Kidney (tissue), 13 donors: ENCODE measurements at regions not wholly inside any gene's neighbourhood (a gene's known extent, or its start where the extent isn't known, plus 50 kb on each side); places are given as distances from the start of the nearest gene placed in this dataset.
"Not testable (repeated sequence)": the region's sequence is repeated elsewhere in the genome, so short reads cannot be mapped to it uniquely, and the experiment has no call there.

Source experiments
- DNase-seq, 5 donors: peaks; one replicate each; pipeline ENCODE4 v3.0.0-alpha.2; 2013 to 2020
- FAIRE-seq: peaks from 2 replicates; lab custom pipeline; 2012; peaks lifted over from hg19 to GRCh38; lab: Jason Lieb, UNC
- H3K27ac ChIP-seq, 2 donors: one replicate each; pipeline ENCODE4 v1.7.0; 2013; ENCODE audit warnings: low read depth in 2 of 2, low read length in 2 of 2, inconsistent platforms in 1 of 2
- H3K27me3 ChIP-seq: one replicate; pipeline ENCODE4 v1.7.1; 2013; ENCODE audit warnings: low read length, inconsistent platforms; ENCODE audit not compliant: control insufficient read depth, insufficient read depth
- H3K36me3 ChIP-seq, 3 donors: one replicate each; pipeline versions ENCODE4 v1.7.0 to v1.7.1; 2013; ENCODE audit warnings: low read length in 3 of 3, control low read depth in 1 of 3, inconsistent platforms in 1 of 3; ENCODE audit not compliant: insufficient read depth in 3 of 3, control insufficient read depth in 2 of 3
- H3K4me1 ChIP-seq, 3 donors: one replicate each; pipeline versions ENCODE4 v1.7.0 to v1.7.1; 2013; ENCODE audit warnings: low read length in 3 of 3, inconsistent platforms in 1 of 3, low read depth in 1 of 3; ENCODE audit not compliant: control insufficient read depth in 2 of 3, insufficient read depth in 2 of 3
- H3K4me3 ChIP-seq, 3 donors: one replicate each; pipeline versions ENCODE4 v1.7.0 to v1.8.1; 2013; ENCODE audit warnings: low read length in 3 of 3, control low read depth in 1 of 3, inconsistent platforms in 1 of 3
- H3K9ac ChIP-seq, 3 donors: one replicate each; pipeline versions ENCODE4 v1.7.0 to v1.7.1; 2013; ENCODE audit warnings: low read length in 3 of 3, control low read depth in 1 of 3, inconsistent platforms in 1 of 3
- H3K9me3 ChIP-seq, 3 donors: one replicate each; pipeline versions ENCODE4 v1.7.0 to v1.7.1; 2013; ENCODE audit warnings: low read length in 3 of 3, control low read depth in 1 of 3, inconsistent platforms in 1 of 3; ENCODE audit not compliant: control insufficient read depth in 2 of 3, insufficient read depth in 1 of 3
- CTCF ChIP-seq: IDR thresholded peaks from 3 replicates; pipeline ENCODE4 v1.5.1; 2012; ENCODE audit warnings: mild to moderate bottlenecking, moderate library complexity, borderline replicate concordance; ENCODE audit not compliant: insufficient read depth; ENCODE audit errors: extremely low read depth
- intact Hi-C: fragments of 100-400 bp; cut with DNase I; formaldehyde crosslinking; loops from one replicate; pipeline ENCODE4 v1.11.1; 2022
- donor health status: control.
- donor health status: control.
- donor health status: control.
- donor health status: control.
- donor health status: control.
- donor health status: DM: yes; HTN: yes; CAD: no.
- donor health status: Normal renal cell carcinoma (clear cell type).

DNA sequence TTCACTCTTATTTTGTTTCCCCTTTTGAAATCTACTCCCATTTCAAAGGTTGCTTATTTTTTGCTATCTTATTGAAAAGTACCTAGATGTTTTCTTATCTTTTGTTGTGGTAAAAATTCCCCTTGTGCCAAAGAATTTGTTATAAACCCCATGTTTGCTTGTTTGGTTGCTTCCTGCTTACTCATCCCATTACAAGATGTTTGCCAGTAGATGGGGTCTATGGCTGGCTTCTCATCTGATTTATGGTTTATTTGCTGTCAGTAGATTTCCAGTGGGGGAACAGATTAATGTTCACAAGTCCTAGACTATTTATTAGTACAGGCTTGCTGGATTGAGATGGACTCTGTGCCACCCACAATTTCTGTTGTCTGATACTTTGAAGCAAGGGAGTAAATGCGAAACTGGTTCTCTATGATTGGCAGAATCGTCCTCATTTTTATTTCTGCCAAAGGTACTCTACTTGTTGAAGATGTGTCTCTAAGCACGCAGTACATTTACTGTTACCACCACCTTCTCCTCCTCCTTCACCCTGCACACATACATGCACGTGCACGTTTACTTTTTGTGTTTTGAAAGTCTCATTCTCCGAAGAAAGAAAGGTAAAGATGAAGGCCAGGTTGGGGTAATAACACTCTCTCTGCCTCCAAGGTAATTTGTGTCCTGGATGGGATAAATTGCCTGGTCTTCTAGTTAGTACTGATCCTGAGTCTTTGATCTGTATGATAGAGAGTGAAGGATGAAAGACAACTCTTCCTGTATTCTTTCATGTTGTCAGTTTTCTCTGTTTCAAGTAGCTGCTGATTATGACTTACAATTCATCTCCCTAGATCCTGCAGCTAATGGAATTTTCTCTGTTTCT lies 117.2 kb upstream of the ATP2B1 start:
- FAIRE-seq (no peak), DNase-seq (peak in 1 of 5 donors; percentile 19)
- no peaks in the 10 kb centered on the region for H3K9me3 ChIP-seq
- H3K4me3 ChIP-seq, result no peak overlapping the region
- no peaks in the 10 kb centered on the region for H3K36me3 ChIP-seq
- H3K27me3 ChIP-seq, result no peaks in the 10 kb centered on the region
- no peak overlapping the region for H3K9ac ChIP-seq
- intact Hi-C loops, result no loop called here
- TF ChIP-seq CTCF, result no peak
- H3K27ac ChIP-seq, result no peak overlapping the region
- no peaks in the 10 kb centered on the region for H3K4me1 ChIP-seq

- no peak for TF ChIP-seq CTCF
- Histone ChIP-seq H3K4me1 (no peaks in the 10 kb centered on the region), H3K9me3 (no peaks in the 10 kb centered on the region), H3K9ac (no peak overlapping the region), H3K27me3 (no peaks in the 10 kb centered on the region), H3K36me3 (no peaks in the 10 kb centered on the region), H3K27ac (no peak overlapping the region), H3K4me3 (no peak overlapping the region)
- intact Hi-C loops, result no loop called here
- DNase-seq (no peak), FAIRE-seq (no peak)
Measured at GRCh38 chr12:89824822-89825221, 116.2 kb upstream of the ATP2B1 start.

GRCh38 chr12:89822992-89823391 lies 114.4 kb upstream of the ATP2B1 start:
- DNase-seq, H3K36me3 ChIP-seq, H3K4me1 ChIP-seq, H3K4me3 ChIP-seq, intact Hi-C loops, H3K9me3 ChIP-seq, H3K9ac ChIP-seq, H3K27ac ChIP-seq, FAIRE-seq, H3K27me3 ChIP-seq: not testable (repeated sequence)

DNA sequence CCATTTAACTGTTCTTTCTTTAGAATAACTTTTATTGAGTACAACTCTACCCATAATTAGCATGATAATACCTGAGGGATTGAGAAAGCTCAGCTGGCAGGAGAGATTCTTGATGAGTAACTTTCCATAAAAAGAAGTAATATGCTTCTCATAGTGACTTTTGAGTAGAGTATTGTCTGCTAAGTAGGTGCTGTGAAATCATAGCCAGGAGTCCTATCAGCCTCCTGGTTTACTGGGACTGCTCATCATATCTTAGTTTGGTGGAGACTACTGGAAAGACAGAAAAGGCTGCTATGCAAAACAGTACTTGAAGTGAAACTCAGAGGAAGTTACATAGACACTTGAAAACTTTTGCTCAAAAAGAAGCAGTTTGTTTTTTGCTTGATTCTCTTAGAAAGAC lies 113.3 kb upstream of the ATP2B1 start:
- Histone ChIP-seq H3K9me3 (no peaks in the 10 kb centered on the region), H3K4me3 (no peak overlapping the region), H3K9ac (no peak overlapping the region), H3K27ac (no peak overlapping the region), H3K36me3 (no peaks in the 10 kb centered on the region), H3K27me3 (no peaks in the 10 kb centered on the region), H3K4me1 (no peaks in the 10 kb centered on the region)
- intact Hi-C loops, result no loop called here
- FAIRE-seq, result no peak
- no peak for DNase-seq
- TF ChIP-seq CTCF, result no peak
